ENCODE measurements at regions not wholly inside any gene's neighbourhood (a gene's known extent, or its start where the extent isn't known, plus 50 kb on each side); places are given as distances from the start of the nearest gene placed in this dataset.

- no peak overlapping the region for H4K5ac ChIP-seq (ENCODE audit: insufficient read length, low read depth, low read length)
- H3K36me3 Mint-ChIP-seq (ENCODE audit: insufficient read depth in 1 of 3, low read depth in 3 of 3), result no peaks in the 10 kb centered on the region; a peak in 1 of 7 replicates
Observed at GRCh38 chr6:153368131-153368530, 237.0 kb upstream of the RGS17 start.

More at GRCh38 chr6:153368131-153368530, 237.0 kb upstream of the RGS17 start:
- H2BK120ac ChIP-seq (ENCODE audit: low read depth, low read length, poor library complexity, severe bottlenecking), result no peak overlapping the region
- WGBS (ENCODE audit: extremely low coverage, insufficient read length, low lambda C conversion rate), result no CpG with 5 or more reads among the region's 5 CpGs
- H2BK5ac ChIP-seq (ENCODE audit: insufficient read length, low read length), result no peak overlapping the region
- H3K9ac ChIP-seq (ENCODE audit: extremely low read depth, insufficient read length, low read length), result no peak overlapping the region
- H3K27ac ChIP-seq (ENCODE audit: insufficient read length, low read depth, low read length), result no peak overlapping the region
- Mint-ChIP-seq H3K9me3 (peaks cover 0 to under 1% of the 10 kb centered on the region in 2 experiments; a peak in 1 of 5 replicates), H3K4me1 (no peaks in the 10 kb centered on the region), H3K27ac (no peak overlapping the region; a peak in 1 of 7 replicates), H3K27me3 (ENCODE audit: low read depth) (no peaks in the 10 kb centered on the region), H3K4me3 (no peak overlapping the region)
- no peaks in the 10 kb centered on the region for H3K23me2 ChIP-seq (ENCODE audit: insufficient read length, low read depth, low read length, poor library complexity, severe bottlenecking)
- H3K23ac ChIP-seq (ENCODE audit: insufficient read length, low read depth, low read length), result no peak overlapping the region
- H2BK20ac ChIP-seq (ENCODE audit: low read depth, low read length, poor library complexity, severe bottlenecking), result no peak overlapping the region
- no peaks in the 10 kb centered on the region for H3K79me2 ChIP-seq (ENCODE audit: insufficient read depth, low read length)
- no peaks in the 10 kb centered on the region for H3K9me3 ChIP-seq (ENCODE audit: control insufficient read depth, low read depth, low read length)
- no peaks in the 10 kb centered on the region for H4K20me1 ChIP-seq (ENCODE audit: control insufficient read depth, insufficient read depth, insufficient read length)
- no peak overlapping the region for H3K14ac ChIP-seq (ENCODE audit: insufficient read depth, low read length)
- no peak for DNase-seq
- H4K91ac ChIP-seq (ENCODE audit: insufficient read length, low read depth, low read length), result no peak overlapping the region
- H3K18ac ChIP-seq (ENCODE audit: insufficient read length, low read depth, low read length), result no peak overlapping the region
- TF ChIP-seq CTCF (conservative IDR thresholded peaks at IDR 0.05), result no peak
- no peaks in the 10 kb centered on the region for H3K4me1 ChIP-seq (ENCODE audit: insufficient read depth, low read length)
- H3K4ac ChIP-seq (ENCODE audit: low read depth, low read length), result no peak overlapping the region
- no peak overlapping the region for H2BK15ac ChIP-seq (ENCODE audit: low read depth, low read length)
- H3T11ph ChIP-seq (ENCODE audit: low read length), result no peak overlapping the region
- no peak overlapping the region for H2AFZ ChIP-seq (ENCODE audit: low read length)
- no peak overlapping the region for H2AK5ac ChIP-seq (ENCODE audit: insufficient read length, low read length)
- H2BK12ac ChIP-seq (ENCODE audit: insufficient read length, low read depth, low read length), result no peak overlapping the region
- H3K4me2 ChIP-seq (ENCODE audit: insufficient read depth, insufficient read length, low read length), result no peak overlapping the region
- H3K27me3 ChIP-seq (ENCODE audit: insufficient read depth, low read length), result no peaks in the 10 kb centered on the region
- no peaks in the 10 kb centered on the region for H3K79me1 ChIP-seq (ENCODE audit: insufficient read depth, low read depth, low read length, poor library complexity, severe bottlenecking)
- H4K8ac ChIP-seq (replicated peaks; ENCODE audit: insufficient read length, low read depth, low read length), result no peak overlapping the region
- no peak overlapping the region for H3K56ac ChIP-seq (ENCODE audit: insufficient read length, low read depth, low read length)
